ENCODE measurements at regions not wholly inside any gene's neighbourhood (a gene's known extent, or its start where the extent isn't known, plus 50 kb on each side); places are given as distances from the start of the nearest gene placed in this dataset.
"Not testable (repeated sequence)": the region's sequence is repeated elsewhere in the genome, so short reads cannot be mapped to it uniquely, and the experiment has no call there.

DNA sequence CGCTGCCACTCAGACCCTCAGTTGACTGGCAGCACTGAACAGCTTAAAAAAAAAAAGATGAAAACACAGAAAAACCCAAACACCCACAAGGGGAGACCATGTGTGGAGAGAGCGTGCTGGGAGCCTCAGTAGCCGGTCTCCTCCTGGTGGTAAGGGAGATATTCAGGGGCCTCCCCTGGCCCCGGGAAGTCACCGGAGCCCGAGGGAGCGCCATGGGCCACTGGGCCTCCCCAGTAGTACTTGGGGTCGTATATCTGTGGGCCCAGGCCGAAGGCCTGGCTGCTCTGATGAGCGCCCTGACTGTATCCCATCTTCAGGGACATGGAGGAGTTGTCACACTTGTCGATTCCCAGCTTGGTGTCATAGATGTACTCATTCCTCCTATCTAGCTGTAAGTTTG, 145.7 kb upstream of the TEKT4 start:
- in situ Hi-C loops (cut with HindIII; ENCODE audit: low pct_unique_long_range_greater_than_20kb, low sequenced_read_pairs): no loop called here
- POLR2A ChIA-PET: no interaction called here
- Histone ChIP-seq H3K9me3 (ENCODE audit: control insufficient read depth, insufficient read depth, low read depth, low read length) (no peaks in the 10 kb centered on the region), H3K27me3 (ENCODE audit: control insufficient read depth, insufficient read depth, low read length) (no peaks in the 10 kb centered on the region), H3K36me3 (ENCODE audit: control insufficient read depth, insufficient read depth, low read length) (no peaks in the 10 kb centered on the region), H3K4me3 (ENCODE audit: low read depth in 2 of 2, low read length in 2 of 2) (no peak overlapping the region), H3K4me1 (ENCODE audit: control insufficient read depth, insufficient read depth, low read length) (no peaks in the 10 kb centered on the region), H3K27ac (ENCODE audit: low read length) (no peak overlapping the region)
- no TSS peak for BruUV-seq (replicated peaks)
- intact Hi-C loops (cut with micrococcal nuclease; ENCODE audit: unreplicated experiment): no loop called here
- no peak for ATAC-seq
- CTCF ChIA-PET: no interaction called here
- no peak for DNase-seq (ENCODE audit: low read depth, low spot score)
- no peak for TF ChIP-seq TCF7L2 (IDR thresholded peaks at IDR 0.05; ENCODE audit: low read depth, low read length)
- no peak for TF ChIP-seq SIN3A (IDR thresholded peaks at IDR 0.05; ENCODE audit: borderline replicate concordance, insufficient read depth, low read depth, low read length)
- TF ChIP-seq, protein P1, sequence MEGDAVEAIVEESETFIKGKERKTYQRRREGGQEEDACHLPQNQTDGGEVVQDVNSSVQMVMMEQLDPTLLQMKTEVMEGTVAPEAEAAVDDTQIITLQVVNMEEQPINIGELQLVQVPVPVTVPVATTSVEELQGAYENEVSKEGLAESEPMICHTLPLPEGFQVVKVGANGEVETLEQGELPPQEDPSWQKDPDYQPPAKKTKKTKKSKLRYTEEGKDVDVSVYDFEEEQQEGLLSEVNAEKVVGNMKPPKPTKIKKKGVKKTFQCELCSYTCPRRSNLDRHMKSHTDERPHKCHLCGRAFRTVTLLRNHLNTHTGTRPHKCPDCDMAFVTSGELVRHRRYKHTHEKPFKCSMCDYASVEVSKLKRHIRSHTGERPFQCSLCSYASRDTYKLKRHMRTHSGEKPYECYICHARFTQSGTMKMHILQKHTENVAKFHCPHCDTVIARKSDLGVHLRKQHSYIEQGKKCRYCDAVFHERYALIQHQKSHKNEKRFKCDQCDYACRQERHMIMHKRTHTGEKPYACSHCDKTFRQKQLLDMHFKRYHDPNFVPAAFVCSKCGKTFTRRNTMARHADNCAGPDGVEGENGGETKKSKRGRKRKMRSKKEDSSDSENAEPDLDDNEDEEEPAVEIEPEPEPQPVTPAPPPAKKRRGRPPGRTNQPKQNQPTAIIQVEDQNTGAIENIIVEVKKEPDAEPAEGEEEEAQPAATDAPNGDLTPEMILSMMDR (IDR thresholded peaks at IDR 0.05): no peak
- no peak for TF ChIP-seq POLR2AphosphoS5 (IDR thresholded peaks at IDR 0.05; ENCODE audit: low read depth, low read length)
- TF ChIP-seq, protein P2, sequence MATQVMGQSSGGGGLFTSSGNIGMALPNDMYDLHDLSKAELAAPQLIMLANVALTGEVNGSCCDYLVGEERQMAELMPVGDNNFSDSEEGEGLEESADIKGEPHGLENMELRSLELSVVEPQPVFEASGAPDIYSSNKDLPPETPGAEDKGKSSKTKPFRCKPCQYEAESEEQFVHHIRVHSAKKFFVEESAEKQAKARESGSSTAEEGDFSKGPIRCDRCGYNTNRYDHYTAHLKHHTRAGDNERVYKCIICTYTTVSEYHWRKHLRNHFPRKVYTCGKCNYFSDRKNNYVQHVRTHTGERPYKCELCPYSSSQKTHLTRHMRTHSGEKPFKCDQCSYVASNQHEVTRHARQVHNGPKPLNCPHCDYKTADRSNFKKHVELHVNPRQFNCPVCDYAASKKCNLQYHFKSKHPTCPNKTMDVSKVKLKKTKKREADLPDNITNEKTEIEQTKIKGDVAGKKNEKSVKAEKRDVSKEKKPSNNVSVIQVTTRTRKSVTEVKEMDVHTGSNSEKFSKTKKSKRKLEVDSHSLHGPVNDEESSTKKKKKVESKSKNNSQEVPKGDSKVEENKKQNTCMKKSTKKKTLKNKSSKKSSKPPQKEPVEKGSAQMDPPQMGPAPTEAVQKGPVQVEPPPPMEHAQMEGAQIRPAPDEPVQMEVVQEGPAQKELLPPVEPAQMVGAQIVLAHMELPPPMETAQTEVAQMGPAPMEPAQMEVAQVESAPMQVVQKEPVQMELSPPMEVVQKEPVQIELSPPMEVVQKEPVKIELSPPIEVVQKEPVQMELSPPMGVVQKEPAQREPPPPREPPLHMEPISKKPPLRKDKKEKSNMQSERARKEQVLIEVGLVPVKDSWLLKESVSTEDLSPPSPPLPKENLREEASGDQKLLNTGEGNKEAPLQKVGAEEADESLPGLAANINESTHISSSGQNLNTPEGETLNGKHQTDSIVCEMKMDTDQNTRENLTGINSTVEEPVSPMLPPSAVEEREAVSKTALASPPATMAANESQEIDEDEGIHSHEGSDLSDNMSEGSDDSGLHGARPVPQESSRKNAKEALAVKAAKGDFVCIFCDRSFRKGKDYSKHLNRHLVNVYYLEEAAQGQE (IDR thresholded peaks at IDR 0.05; ENCODE audit: insufficient read depth in 1 of 2, low read depth in 2 of 2, low read length in 1 of 2): no peak

DNA sequence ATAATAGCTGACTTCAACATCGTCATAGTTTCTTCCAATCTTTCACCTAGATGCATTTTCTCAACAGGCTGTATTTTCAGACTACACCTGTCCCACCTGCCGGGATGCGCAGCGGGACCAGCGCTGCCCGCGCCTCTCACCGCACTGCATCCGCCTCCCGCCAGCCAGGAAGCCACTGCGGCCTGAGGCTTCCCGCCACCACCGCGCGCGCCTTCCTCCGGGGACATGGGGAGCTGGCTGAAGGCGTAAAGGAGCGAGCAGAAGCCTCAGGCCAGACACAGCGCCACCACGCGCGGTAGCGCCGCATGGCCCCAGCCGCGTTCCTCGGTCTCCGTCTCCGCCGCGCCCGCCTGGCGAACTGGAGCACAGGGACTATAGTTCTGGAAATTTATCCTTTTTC, 135.7 kb upstream of the TEKT4 start:
- CTCF ChIA-PET; ATAC-seq; H3K36me3 ChIP-seq (ENCODE audit: control insufficient read depth, insufficient read depth, low read length); H3K27ac ChIP-seq (ENCODE audit: low read length); DNase-seq (ENCODE audit: low read depth, low spot score); H3K4me3 ChIP-seq (ENCODE audit: low read depth in 2 of 2, low read length in 2 of 2); POLR2A ChIA-PET; H3K9me3 ChIP-seq (ENCODE audit: control insufficient read depth, insufficient read depth, low read depth, low read length); intact Hi-C loops (cut with micrococcal nuclease; ENCODE audit: unreplicated experiment); BruUV-seq (replicated peaks); H3K4me1 ChIP-seq (ENCODE audit: control insufficient read depth, insufficient read depth, low read length); in situ Hi-C loops (cut with HindIII; ENCODE audit: low pct_unique_long_range_greater_than_20kb, low sequenced_read_pairs); H3K27me3 ChIP-seq (ENCODE audit: control insufficient read depth, insufficient read depth, low read length): not testable (repeated sequence)

DNA sequence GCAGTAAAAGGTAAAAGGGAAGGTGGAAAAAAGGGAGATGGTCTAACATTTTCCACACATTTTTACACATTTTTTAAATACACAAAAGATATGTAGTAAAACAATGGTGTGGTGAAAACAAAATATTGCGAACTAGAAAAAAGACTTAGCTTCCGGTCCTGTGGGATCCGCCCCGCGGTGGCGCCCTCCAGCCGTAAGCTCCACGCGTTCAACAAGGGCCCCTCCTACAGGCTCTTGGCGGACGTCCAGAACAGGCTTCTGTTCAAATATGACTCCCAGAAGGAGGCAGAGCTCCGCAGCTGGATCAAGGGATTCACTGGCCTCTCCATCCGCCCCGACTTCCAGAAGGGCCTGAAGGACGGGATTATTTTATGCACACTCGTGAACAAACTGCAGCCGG, 134.1 kb upstream of the TEKT4 start:
- H3K27me3 ChIP-seq (ENCODE audit: control insufficient read depth, insufficient read depth, low read length); POLR2A ChIA-PET; in situ Hi-C loops (cut with HindIII; ENCODE audit: low pct_unique_long_range_greater_than_20kb, low sequenced_read_pairs); DNase-seq (ENCODE audit: low read depth, low spot score); ATAC-seq; H3K9me3 ChIP-seq (ENCODE audit: control insufficient read depth, insufficient read depth, low read depth, low read length); H3K36me3 ChIP-seq (ENCODE audit: control insufficient read depth, insufficient read depth, low read length); intact Hi-C loops (cut with micrococcal nuclease; ENCODE audit: unreplicated experiment); BruUV-seq (replicated peaks); H3K4me3 ChIP-seq (ENCODE audit: low read depth in 2 of 2, low read length in 2 of 2); H3K4me1 ChIP-seq (ENCODE audit: control insufficient read depth, insufficient read depth, low read length); H3K27ac ChIP-seq (ENCODE audit: low read length); CTCF ChIA-PET: not testable (repeated sequence)

DNA sequence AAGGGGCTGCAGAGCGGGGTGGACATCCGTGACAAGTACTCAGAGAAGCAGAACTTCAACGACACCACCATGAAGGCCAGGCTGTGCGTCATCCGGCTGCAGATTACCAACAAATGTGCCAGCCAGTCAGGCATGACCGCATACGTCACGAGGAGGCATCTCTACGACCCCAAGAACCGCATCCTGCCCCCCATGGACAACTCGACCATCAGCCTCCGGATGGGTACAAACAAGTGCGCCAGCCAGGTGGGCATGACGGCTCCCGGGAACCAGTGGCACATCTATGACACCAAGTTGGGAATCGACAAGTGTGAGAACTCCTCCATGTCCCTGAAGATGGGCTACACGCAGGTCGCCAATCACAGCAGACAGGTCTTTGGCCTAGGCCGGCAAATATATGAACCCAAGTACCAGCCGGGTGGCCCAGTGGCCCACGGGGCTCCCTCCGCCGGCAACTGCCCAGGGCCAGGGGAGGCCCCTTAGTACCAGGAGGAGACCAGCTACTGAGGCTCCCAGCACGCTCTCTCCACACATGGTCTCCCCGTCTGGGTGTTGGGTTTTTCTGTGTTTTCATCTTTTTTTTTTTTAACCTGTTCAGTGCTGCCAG, 133.4 kb upstream of the TEKT4 start:
- BruUV-seq (replicated peaks); H3K9me3 ChIP-seq (ENCODE audit: control insufficient read depth, insufficient read depth, low read depth, low read length); POLR2A ChIA-PET; CTCF ChIA-PET; ATAC-seq; H3K27me3 ChIP-seq (ENCODE audit: control insufficient read depth, insufficient read depth, low read length); H3K36me3 ChIP-seq (ENCODE audit: control insufficient read depth, insufficient read depth, low read length); H3K4me3 ChIP-seq (ENCODE audit: low read depth in 2 of 2, low read length in 2 of 2); H3K4me1 ChIP-seq (ENCODE audit: control insufficient read depth, insufficient read depth, low read length); H3K27ac ChIP-seq (ENCODE audit: low read length); intact Hi-C loops (cut with micrococcal nuclease; ENCODE audit: unreplicated experiment); DNase-seq (ENCODE audit: low read depth, low spot score); in situ Hi-C loops (cut with HindIII; ENCODE audit: low pct_unique_long_range_greater_than_20kb, low sequenced_read_pairs): not testable (repeated sequence)

Measured in Panc1 (cell line).